OCI-LY7 (cell line): ENCODE measurements at regions not wholly inside any gene's neighbourhood (a gene's known extent, or its start where the extent isn't known, plus 50 kb on each side); places are given as distances from the start of the nearest gene placed in this dataset.

ENCODE experiments used
- CTCF ChIP-seq: fragments of 200-600 bp; sonication (generic); conservative IDR thresholded peaks from 2 replicates; pipeline ENCODE4 v1.5.1; 2014; ENCODE audit warnings: mild to moderate bottlenecking, antibody characterized with exemption, low read length, moderate library complexity, mixed read lengths
- EZH2phosphoT487 ChIP-seq: fragments of 200-600 bp; sonication (generic); IDR thresholded peaks from 2 replicates; pipeline ENCODE4 v1.6.1; 2018; ENCODE audit warnings: low read depth, borderline replicate concordance, mild to moderate bottlenecking, mixed run types, antibody characterized with exemption, low read length, moderate library complexity, mixed read lengths

GRCh38 chr10:10431422-10432066, 586.1 kb upstream of the CELF2 start:
- TF ChIP-seq CTCF (no peak), EZH2phosphoT487 (no peak)
